ENCODE measurements at regions not wholly inside any gene's neighbourhood (a gene's known extent, or its start where the extent isn't known, plus 50 kb on each side); places are given as distances from the start of the nearest gene placed in this dataset.

GRCh38 chr10:47136866-47137265, 163.1 kb upstream of the GDF10 start:
- Histone ChIP-seq H3K27ac (no peak overlapping the region), H3K27me3 (replicated peaks; ENCODE audit: insufficient read depth) (no peaks in the 10 kb centered on the region), H3K36me3 (no peaks in the 10 kb centered on the region), H3K4me3 (no peak overlapping the region), H3K9me3 (no peaks in the 10 kb centered on the region), H3K4me1 (replicated peaks) (no peaks in the 10 kb centered on the region)
- 88% methylated on average over 3 of the region's 3 CpGs for WGBS
- intact Hi-C loops (cut with DNase I) = no loop called here
- TF ChIP-seq CTCF (IDR thresholded peaks at IDR 0.05) (no peak), POLR2A (IDR thresholded peaks at IDR 0.05) (no peak), POLR2AphosphoS5 (IDR thresholded peaks at IDR 0.05) (no peak)
- no peak for DNase-seq (ENCODE audit: low spot score)

GRCh38 chr10:47137311-47137851, 162.6 kb upstream of the GDF10 start:
- intact Hi-C loops (cut with DNase I) = no loop called here
- no peaks in the 10 kb centered on the region for H3K9me3 ChIP-seq
- WGBS = 79% methylated on average over 5 of the region's 5 CpGs
- H3K4me1 ChIP-seq (replicated peaks) = no peaks in the 10 kb centered on the region
- no peak overlapping the region for H3K27ac ChIP-seq
- H3K4me3 ChIP-seq = no peak overlapping the region
- H3K27me3 ChIP-seq (replicated peaks; ENCODE audit: insufficient read depth) = no peaks in the 10 kb centered on the region
- no peak for DNase-seq (ENCODE audit: low spot score)
- H3K36me3 ChIP-seq = no peaks in the 10 kb centered on the region
- no peak for TF ChIP-seq POLR2A (IDR thresholded peaks at IDR 0.05)
- TF ChIP-seq CTCF (IDR thresholded peaks at IDR 0.05) = no peak
- TF ChIP-seq POLR2AphosphoS5 (IDR thresholded peaks at IDR 0.05) = no peak

- no peak for DNase-seq (ENCODE audit: low spot score)
- intact Hi-C loops (cut with DNase I) = no loop called here
- H3K9me3 ChIP-seq = no peaks in the 10 kb centered on the region
- no peaks in the 10 kb centered on the region for H3K27me3 ChIP-seq (replicated peaks; ENCODE audit: insufficient read depth)
- H3K4me1 ChIP-seq (replicated peaks) = no peaks in the 10 kb centered on the region
- H3K36me3 ChIP-seq = no peaks in the 10 kb centered on the region
- WGBS = 71% methylated on average over 7 of the region's 7 CpGs
- H3K27ac ChIP-seq = no peak overlapping the region
- TF ChIP-seq CTCF (IDR thresholded peaks at IDR 0.05) = no peak
- no peak for TF ChIP-seq POLR2AphosphoS5 (IDR thresholded peaks at IDR 0.05)
- TF ChIP-seq POLR2A (IDR thresholded peaks at IDR 0.05) = no peak
- no peak overlapping the region for H3K4me3 ChIP-seq
These were observed 160.9 kb upstream of the GDF10 start for GRCh38 chr10:47139121-47139520.

- Histone ChIP-seq H3K9me3 (no peaks in the 10 kb centered on the region), H3K27me3 (replicated peaks; ENCODE audit: insufficient read depth) (no peaks in the 10 kb centered on the region), H3K36me3 (no peaks in the 10 kb centered on the region), H3K4me3 (no peak overlapping the region), H3K4me1 (replicated peaks) (no peaks in the 10 kb centered on the region), H3K27ac (no peak overlapping the region)
- intact Hi-C loops (cut with DNase I) = no loop called here
- no peak for DNase-seq (ENCODE audit: low spot score)
- WGBS = 70% methylated on average over 6 of the region's 6 CpGs
- no peak for TF ChIP-seq POLR2AphosphoS5 (IDR thresholded peaks at IDR 0.05)
- TF ChIP-seq POLR2A (IDR thresholded peaks at IDR 0.05) = no peak
- TF ChIP-seq CTCF (IDR thresholded peaks at IDR 0.05) = no peak
These were observed 159.1 kb upstream of the GDF10 start for GRCh38 chr10:47140761-47141348.

GRCh38 chr10:47141349-47141748, 158.6 kb upstream of the GDF10 start:
- Histone ChIP-seq H3K27me3 (replicated peaks; ENCODE audit: insufficient read depth) (no peaks in the 10 kb centered on the region), H3K9me3 (no peaks in the 10 kb centered on the region), H3K36me3 (no peaks in the 10 kb centered on the region), H3K4me3 (no peak overlapping the region), H3K4me1 (replicated peaks) (no peaks in the 10 kb centered on the region), H3K27ac (no peak overlapping the region)
- intact Hi-C loops (cut with DNase I) = no loop called here
- no peak for DNase-seq (ENCODE audit: low spot score)
- WGBS = 99% methylated on average over 5 of the region's 5 CpGs
- no peak for TF ChIP-seq CTCF (IDR thresholded peaks at IDR 0.05)
- TF ChIP-seq POLR2A (IDR thresholded peaks at IDR 0.05) = no peak
- TF ChIP-seq POLR2AphosphoS5 (IDR thresholded peaks at IDR 0.05) = no peak

Measured in prostate gland (tissue), 2 donors.